ENCODE measurements at regions not wholly inside any gene's neighbourhood (a gene's known extent, or its start where the extent isn't known, plus 50 kb on each side); places are given as distances from the start of the nearest gene placed in this dataset.

DNA sequence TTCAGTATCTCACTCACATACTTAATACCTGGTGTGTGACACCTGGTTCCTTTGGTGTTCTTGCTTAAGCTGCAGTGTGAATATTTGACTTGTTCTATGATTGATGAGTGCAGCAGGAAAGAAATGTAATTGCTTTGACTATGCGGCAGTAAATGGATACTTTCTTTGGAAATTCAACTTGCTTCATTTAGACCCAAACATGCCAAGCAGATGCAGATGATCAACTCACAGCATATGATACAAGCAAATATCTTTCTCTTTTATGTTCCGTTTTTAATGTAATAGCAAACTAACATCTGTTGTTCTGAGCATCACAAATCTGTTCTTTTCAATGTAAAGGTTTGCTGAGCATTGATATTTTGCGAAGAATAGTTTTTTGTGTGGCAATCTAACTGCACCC is 549.5 kb downstream of the C4orf33 start:
- CTCF ChIA-PET = no interaction called here
- 41% methylated on average over 3 of the region's 3 CpGs for WGBS (ENCODE audit: insufficient coverage, insufficient replicate concordance, low lambda C conversion rate, missing lambda C conversion rate)

More for the DNA sequence above, 549.5 kb downstream of the C4orf33 start:
- DNase-seq (ENCODE audit: low read depth, low spot score) = no peak
- Histone ChIP-seq H3K4me1 (ENCODE audit: control insufficient read depth, insufficient read depth, low read length) (no peaks in the 10 kb centered on the region), H3K36me3 (ENCODE audit: control insufficient read depth in 2 of 2, insufficient read depth in 2 of 2, low read length in 1 of 2) (no peaks in the 10 kb centered on the region), H4K20me1 (ENCODE audit: control insufficient read depth, insufficient read depth) (no peaks in the 10 kb centered on the region), H3K4me3 (no peak overlapping the region), H3K27ac (ENCODE audit: control insufficient read depth, insufficient read depth) (no peak overlapping the region), H3K79me2 (ENCODE audit: control insufficient read depth, insufficient read depth, low read length) (no peaks in the 10 kb centered on the region), H3K4me2 (ENCODE audit: control insufficient read depth, insufficient read depth) (no peak overlapping the region), H2AFZ (ENCODE audit: control insufficient read depth, low read depth, low read length) (no peak overlapping the region), H3K27me3 (replicated peaks in 1 of 2; ENCODE audit: control insufficient read depth in 2 of 2, insufficient read depth in 2 of 2, low read length in 1 of 2) (no peaks in the 10 kb centered on the region), H3K9me3 (replicated peaks; ENCODE audit: control insufficient read depth, insufficient read depth, low read length) (no peaks in the 10 kb centered on the region), H3K9ac (ENCODE audit: control insufficient read depth, insufficient read depth, low read length) (no peak overlapping the region)
- TF ChIP-seq TARDBP (IDR thresholded peaks at IDR 0.05; ENCODE audit: borderline replicate concordance) = no peak
- TF ChIP-seq, protein P1, sequence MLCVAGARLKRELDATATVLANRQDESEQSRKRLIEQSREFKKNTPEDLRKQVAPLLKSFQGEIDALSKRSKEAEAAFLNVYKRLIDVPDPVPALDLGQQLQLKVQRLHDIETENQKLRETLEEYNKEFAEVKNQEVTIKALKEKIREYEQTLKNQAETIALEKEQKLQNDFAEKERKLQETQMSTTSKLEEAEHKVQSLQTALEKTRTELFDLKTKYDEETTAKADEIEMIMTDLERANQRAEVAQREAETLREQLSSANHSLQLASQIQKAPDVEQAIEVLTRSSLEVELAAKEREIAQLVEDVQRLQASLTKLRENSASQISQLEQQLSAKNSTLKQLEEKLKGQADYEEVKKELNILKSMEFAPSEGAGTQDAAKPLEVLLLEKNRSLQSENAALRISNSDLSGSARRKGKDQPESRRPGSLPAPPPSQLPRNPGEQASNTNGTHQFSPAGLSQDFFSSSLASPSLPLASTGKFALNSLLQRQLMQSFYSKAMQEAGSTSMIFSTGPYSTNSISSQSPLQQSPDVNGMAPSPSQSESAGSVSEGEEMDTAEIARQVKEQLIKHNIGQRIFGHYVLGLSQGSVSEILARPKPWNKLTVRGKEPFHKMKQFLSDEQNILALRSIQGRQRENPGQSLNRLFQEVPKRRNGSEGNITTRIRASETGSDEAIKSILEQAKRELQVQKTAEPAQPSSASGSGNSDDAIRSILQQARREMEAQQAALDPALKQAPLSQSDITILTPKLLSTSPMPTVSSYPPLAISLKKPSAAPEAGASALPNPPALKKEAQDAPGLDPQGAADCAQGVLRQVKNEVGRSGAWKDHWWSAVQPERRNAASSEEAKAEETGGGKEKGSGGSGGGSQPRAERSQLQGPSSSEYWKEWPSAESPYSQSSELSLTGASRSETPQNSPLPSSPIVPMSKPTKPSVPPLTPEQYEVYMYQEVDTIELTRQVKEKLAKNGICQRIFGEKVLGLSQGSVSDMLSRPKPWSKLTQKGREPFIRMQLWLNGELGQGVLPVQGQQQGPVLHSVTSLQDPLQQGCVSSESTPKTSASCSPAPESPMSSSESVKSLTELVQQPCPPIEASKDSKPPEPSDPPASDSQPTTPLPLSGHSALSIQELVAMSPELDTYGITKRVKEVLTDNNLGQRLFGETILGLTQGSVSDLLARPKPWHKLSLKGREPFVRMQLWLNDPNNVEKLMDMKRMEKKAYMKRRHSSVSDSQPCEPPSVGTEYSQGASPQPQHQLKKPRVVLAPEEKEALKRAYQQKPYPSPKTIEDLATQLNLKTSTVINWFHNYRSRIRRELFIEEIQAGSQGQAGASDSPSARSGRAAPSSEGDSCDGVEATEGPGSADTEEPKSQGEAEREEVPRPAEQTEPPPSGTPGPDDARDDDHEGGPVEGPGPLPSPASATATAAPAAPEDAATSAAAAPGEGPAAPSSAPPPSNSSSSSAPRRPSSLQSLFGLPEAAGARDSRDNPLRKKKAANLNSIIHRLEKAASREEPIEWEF (IDR thresholded peaks at IDR 0.05; ENCODE audit: insufficient replicate concordance, low read depth, low read length) = no peak
- no peak for TF ChIP-seq HDGF (IDR thresholded peaks at IDR 0.05)
- ChIA-PET RAD21 (ENCODE audit: unreplicated experiment) (no interaction called here), SMC1A (ENCODE audit: uncharacterized antibody, unreplicated experiment) (interaction anchor here (1.7 kb wide), 1 partner anchor 284 kb away, joined by 6 read pairs; no protein-coding TSS in a partner anchor), POLR2A (no interaction called here)
- no peak for ATAC-seq
- intact Hi-C loops (cut with micrococcal nuclease; ENCODE audit: unreplicated experiment) (loop anchor here (1.0 kb wide), 1 partner anchor 283 kb away; no protein-coding TSS in a partner anchor), in situ Hi-C loops (cut with MboI) (loop anchor here (25.0 kb wide), 1 partner anchor 1458 kb away; no protein-coding TSS in a partner anchor)
- BruUV-seq (replicated peaks) = no TSS peak
- no peak for FAIRE-seq

Measured in GM12878 (cell line).